CD14-positive monocyte (primary cell): ENCODE measurements at regions not wholly inside any gene's neighbourhood (a gene's known extent, or its start where the extent isn't known, plus 50 kb on each side); places are given as distances from the start of the nearest gene placed in this dataset.

Experiments used
- DNase-seq, 3 donors: peaks; one replicate each; pipeline ENCODE4 v3.0.0-alpha.2; 2011 to 2022
- H2AFZ ChIP-seq: 2 replicates; pipeline ENCODE4 v1.6.0; 2012; ENCODE audit warnings: mild to moderate bottlenecking, low read depth, low read length, inconsistent platforms; ENCODE audit not compliant: insufficient read depth, poor library complexity, severe bottlenecking
- H3K27ac ChIP-seq, 2 donors: 1 replicate in 1 of 2; 2 replicates in 1 of 2; pipeline ENCODE4 v1.5.1; 2012 to 2013; ENCODE audit warnings: low read length in 2 of 2, control low read depth in 1 of 2, inconsistent platforms in 1 of 2, low read depth in 1 of 2, mild to moderate bottlenecking in 1 of 2
- H3K27me3 ChIP-seq, 2 donors: one replicate each; pipeline versions ENCODE4 v1.6.0 to v1.6.1; 2011 to 2013; ENCODE audit warnings: low read length in 2 of 2; ENCODE audit not compliant: control insufficient read depth in 2 of 2, insufficient read depth in 2 of 2
- H3K36me3 ChIP-seq, 2 donors: replicated peaks in 1 of 2; 1 replicate in 1 of 2; 2 replicates in 1 of 2; pipeline versions ENCODE4 v1.5.1 to v1.6.1; 2012 to 2013; ENCODE audit warnings: low read length in 2 of 2, control low read depth in 1 of 2, inconsistent platforms in 1 of 2, mild to moderate bottlenecking in 1 of 2; ENCODE audit not compliant: insufficient read depth in 2 of 2, control insufficient read depth in 1 of 2
- H3K4me1 ChIP-seq, 2 donors: 1 replicate in 1 of 2; 2 replicates in 1 of 2; pipeline versions ENCODE4 v1.5.1 to v1.6.1; 2012 to 2013; ENCODE audit warnings: low read length in 2 of 2, control low read depth in 1 of 2, inconsistent platforms in 1 of 2, mild to moderate bottlenecking in 1 of 2, moderate library complexity in 1 of 2; ENCODE audit not compliant: insufficient read depth in 2 of 2, control insufficient read depth in 1 of 2
- H3K4me2 ChIP-seq: replicated peaks from 2 replicates; pipeline ENCODE3; 2012; ENCODE audit warnings: low read length, moderate library complexity, mild to moderate bottlenecking; ENCODE audit not compliant: poor library complexity, severe bottlenecking; ENCODE audit errors: extremely low read depth
- H3K4me3 ChIP-seq, 3 experiments: fragments of 200-600 bp in 1 of 3; sonication (generic) in 1 of 3; replicated peaks in 1 of 3; 1 replicate in 2 of 3; 2 replicates in 1 of 3; pipeline ENCODE4 v1.5.1; 2011 to 2013; ENCODE audit warnings: low read length in 3 of 3, mild to moderate bottlenecking in 3 of 3, control low read depth in 2 of 3, low read depth in 2 of 3, inconsistent platforms in 1 of 3, moderate library complexity in 1 of 3
- H3K79me2 ChIP-seq: 2 replicates; pipeline ENCODE4 v1.6.0; 2012; ENCODE audit warnings: mild to moderate bottlenecking, control low read depth, inconsistent platforms, low read length, moderate library complexity; ENCODE audit not compliant: insufficient read depth
- H3K9ac ChIP-seq: 2 replicates; pipeline ENCODE4 v1.6.0; 2017; ENCODE audit warnings: low read length, mild to moderate bottlenecking; ENCODE audit not compliant: insufficient read depth, poor library complexity, severe bottlenecking
- H3K9me3 ChIP-seq, 2 donors: replicated peaks in 1 of 2; 1 replicate in 1 of 2; 2 replicates in 1 of 2; pipeline versions ENCODE4 v1.5.1 to v1.6.1; 2012 to 2013; ENCODE audit warnings: low read length in 2 of 2, control low read depth in 1 of 2; ENCODE audit not compliant: control insufficient read depth in 1 of 2, insufficient read depth in 1 of 2
- H4K20me1 ChIP-seq: 2 replicates; pipeline ENCODE4 v1.6.0; 2012; ENCODE audit warnings: mild to moderate bottlenecking, low read length, control low read depth, moderate library complexity; ENCODE audit not compliant: insufficient read depth
- H3K27ac Mint-ChIP-seq, 7 donors: one replicate each; pipeline ENCODE4 v1.8.0; 2020; ENCODE audit warnings: mild to moderate bottlenecking in 7 of 7, mixed read lengths in 7 of 7, moderate library complexity in 6 of 7, inconsistent platforms in 2 of 7
- H3K27me3 Mint-ChIP-seq, 3 donors: one replicate each; pipeline ENCODE4 v1.8.0; 2021 to 2022; ENCODE audit warnings: low read depth in 3 of 3, mild to moderate bottlenecking in 3 of 3, mixed read lengths in 3 of 3, moderate library complexity in 3 of 3, inconsistent platforms in 1 of 3
- H3K36me3 Mint-ChIP-seq, 2 donors: one replicate each; pipeline ENCODE4 v1.8.0; 2020; ENCODE audit warnings: mixed read lengths in 2 of 2, inconsistent platforms in 1 of 2, mild to moderate bottlenecking in 1 of 2
- H3K4me1 Mint-ChIP-seq: one replicate; pipeline ENCODE4 v1.8.0; 2020; ENCODE audit warnings: mild to moderate bottlenecking, mixed read lengths
- H3K4me3 Mint-ChIP-seq, 2 donors: one replicate each; pipeline ENCODE4 v1.8.0; 2020; ENCODE audit warnings: mild to moderate bottlenecking in 2 of 2, mixed read lengths in 2 of 2, moderate library complexity in 1 of 2
- H3K9me3 Mint-ChIP-seq, 7 donors: one replicate each; pipeline ENCODE4 v1.8.0; 2020 to 2022; ENCODE audit warnings: mixed read lengths in 7 of 7, mild to moderate bottlenecking in 6 of 7, moderate library complexity in 6 of 7, inconsistent platforms in 2 of 7
- CTCF ChIP-seq: fragments of 200-600 bp; IDR thresholded peaks from one replicate; pipeline ENCODE4 v1.8.0; 2022; ENCODE audit warnings: antibody characterized with exemption, mild to moderate bottlenecking
- WGBS: methylation state at CpG from one replicate; pipeline ENCODE4 v1.1.5; 2013; ENCODE audit warnings: missing lambda C conversion rate; ENCODE audit not compliant: insufficient coverage; 5-methylcytosine and 5-hydroxymethylcytosine counted together
- intact Hi-C, 2 donors: fragments of 100-400 bp; cut with micrococcal nuclease; formaldehyde crosslinking; loops; one replicate each; pipeline versions ENCODE4 v1.15.0 to v1.15.1; 2023

GRCh38 chr7:80040335-80040734 is 94.3 kb upstream of the GNAI1 start:
- Mint-ChIP-seq H3K27me3 (peaks cover 0 to 2% (median 0%) of the 10 kb centered on the region in 3 donors), H3K4me3 (no peak overlapping the region), H3K36me3 (no peaks in the 10 kb centered on the region), H3K9me3 (peaks cover 0 to 15% (median 5%) of the 10 kb centered on the region in 7 donors), H3K4me1 (no peaks in the 10 kb centered on the region), H3K27ac (no peak overlapping the region)
- H2AFZ ChIP-seq, result no peak overlapping the region
- H4K20me1 ChIP-seq, result no peaks in the 10 kb centered on the region
- H3K27ac ChIP-seq, result no peak overlapping the region
- no peaks in the 10 kb centered on the region for H3K36me3 ChIP-seq
- H3K79me2 ChIP-seq, result no peaks in the 10 kb centered on the region
- 80% methylated on average over 1 of the region's 2 CpGs for WGBS
- no peak for TF ChIP-seq CTCF
- H3K4me3 ChIP-seq, result no peak overlapping the region
- intact Hi-C loops, result no loop called here
- H3K9ac ChIP-seq, result no peak overlapping the region
- peaks cover 0 to 7% of the 10 kb centered on the region in 2 donors for H3K9me3 ChIP-seq
- no peaks in the 10 kb centered on the region for H3K4me1 ChIP-seq
- DNase-seq, result no peak
- H3K27me3 ChIP-seq, result no peaks in the 10 kb centered on the region
- no peak overlapping the region for H3K4me2 ChIP-seq

- Histone ChIP-seq H3K4me2 (no peak overlapping the region), H2AFZ (no peak overlapping the region), H3K27me3 (no peaks in the 10 kb centered on the region), H3K9me3 (peaks cover 0 to 2% of the 10 kb centered on the region in 2 donors), H4K20me1 (no peaks in the 10 kb centered on the region), H3K79me2 (no peaks in the 10 kb centered on the region), H3K4me3 (no peak overlapping the region), H3K4me1 (no peaks in the 10 kb centered on the region), H3K27ac (no peak overlapping the region), H3K36me3 (no peaks in the 10 kb centered on the region), H3K9ac (no peak overlapping the region)
- no CpG with 5 or more reads among the region's 5 CpGs for WGBS
- no peaks in the 10 kb centered on the region for H3K36me3 Mint-ChIP-seq
- no peaks in the 10 kb centered on the region for H3K4me1 Mint-ChIP-seq
- intact Hi-C loops, result no loop called here
- no peak for TF ChIP-seq CTCF
- no peak for DNase-seq
- H3K9me3 Mint-ChIP-seq, result peaks cover 0 to 8% (median 2%) of the 10 kb centered on the region in 7 donors
- no peak overlapping the region for H3K27ac Mint-ChIP-seq
- no peak overlapping the region for H3K4me3 Mint-ChIP-seq
- peaks cover 0 to 2% (median 0%) of the 10 kb centered on the region in 3 donors for H3K27me3 Mint-ChIP-seq
Measured at GRCh38 chr7:80039251-80039884, 95.3 kb upstream of the GNAI1 start.
